DLD1 (cell line): ENCODE measurements at regions not wholly inside any gene's neighbourhood (a gene's known extent, or its start where the extent isn't known, plus 50 kb on each side); places are given as distances from the start of the nearest gene placed in this dataset.

ENCODE experiments used
- in situ Hi-C: cut with HindIII; loops from 2 replicates; pipeline ENCODE4 v1.10.0; 2017; ENCODE audit warnings: low sequenced_read_pairs

DNA sequence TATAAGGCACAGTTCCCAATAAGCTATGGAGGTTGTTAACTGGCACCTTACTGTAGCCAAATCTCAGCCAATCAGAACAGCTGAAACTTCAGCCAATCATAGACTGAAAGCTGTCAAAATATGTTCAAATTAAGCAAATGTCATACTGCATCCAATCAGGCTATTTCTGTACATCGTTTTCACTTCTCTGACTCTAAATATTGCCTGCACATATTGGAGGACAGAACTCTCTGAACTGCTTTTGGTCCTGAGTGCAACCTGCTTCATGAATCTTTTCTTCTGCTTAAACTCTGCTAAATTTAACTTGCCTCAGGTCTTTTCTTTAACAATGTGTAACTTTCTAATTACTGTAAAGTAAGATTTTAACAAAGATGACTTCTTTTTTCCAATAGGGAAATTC is 1198.9 kb upstream of the PCDH7 start:
- in situ Hi-C loops = no loop called here

GRCh38 chr4:29536745-29537144 is 1183.4 kb upstream of the PCDH7 start:
- in situ Hi-C loops = no loop called here

DNA sequence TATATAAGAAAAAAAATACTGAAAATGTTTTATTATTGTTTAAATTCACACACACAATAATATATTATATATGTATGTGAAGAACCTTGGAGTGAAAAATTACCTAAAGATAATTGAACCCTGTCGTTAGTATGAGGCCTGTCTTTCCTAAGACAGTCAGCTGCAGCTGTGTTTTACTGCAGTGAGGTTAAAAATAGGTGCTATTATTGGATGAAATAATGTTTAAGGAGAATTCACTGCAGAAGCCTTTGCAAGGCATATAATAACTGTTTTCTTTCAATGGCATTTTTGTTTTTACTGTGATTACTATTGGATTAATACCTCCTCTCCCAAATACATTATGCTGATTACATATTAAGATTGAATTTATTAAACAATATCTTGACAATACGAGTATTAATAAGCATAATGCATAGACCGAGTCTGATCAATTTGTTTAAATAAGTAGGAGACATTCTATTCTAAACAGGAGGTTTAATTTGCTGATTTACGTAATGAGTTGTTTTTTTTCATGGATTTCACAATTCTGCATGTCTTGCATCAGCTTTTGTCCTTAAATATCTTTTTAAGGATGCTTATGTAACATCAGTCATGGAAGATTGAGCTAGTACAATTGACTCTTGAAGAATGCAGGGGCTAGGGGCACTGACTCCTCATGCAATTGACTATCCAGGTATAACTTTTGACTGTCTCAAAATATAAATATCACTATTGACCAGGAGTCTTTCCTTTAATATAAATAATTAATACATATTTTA is 1181.1 kb upstream of the PCDH7 start:
- in situ Hi-C loops = no loop called here

GRCh38 chr4:29540439-29541102 is 1179.6 kb upstream of the PCDH7 start:
- in situ Hi-C loops = no loop called here

GRCh38 chr4:29541757-29542156 is 1178.4 kb upstream of the PCDH7 start:
- in situ Hi-C loops = no loop called here

- in situ Hi-C loops = no loop called here
These were observed 1170.8 kb upstream of the PCDH7 start for GRCh38 chr4:29549342-29549741.

DNA sequence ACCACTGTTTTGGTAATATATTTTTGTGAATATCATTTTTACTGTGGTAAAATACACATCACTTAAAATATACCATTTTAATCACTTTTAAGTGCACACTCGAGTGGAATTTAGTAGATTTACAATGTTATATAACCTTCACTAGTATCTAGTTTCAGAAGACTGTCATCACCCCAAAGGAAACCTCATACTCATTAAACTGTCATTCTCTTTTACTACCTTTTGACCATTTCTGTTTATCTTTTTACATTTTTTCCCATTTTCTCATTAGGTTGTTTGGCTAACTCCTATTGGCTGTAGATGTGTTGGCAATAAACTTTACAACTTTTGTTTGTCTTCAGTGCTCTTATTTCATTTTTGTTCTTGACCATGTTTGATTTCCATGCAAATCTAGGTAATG is 1168.3 kb upstream of the PCDH7 start:
- in situ Hi-C loops = no loop called here

DNA sequence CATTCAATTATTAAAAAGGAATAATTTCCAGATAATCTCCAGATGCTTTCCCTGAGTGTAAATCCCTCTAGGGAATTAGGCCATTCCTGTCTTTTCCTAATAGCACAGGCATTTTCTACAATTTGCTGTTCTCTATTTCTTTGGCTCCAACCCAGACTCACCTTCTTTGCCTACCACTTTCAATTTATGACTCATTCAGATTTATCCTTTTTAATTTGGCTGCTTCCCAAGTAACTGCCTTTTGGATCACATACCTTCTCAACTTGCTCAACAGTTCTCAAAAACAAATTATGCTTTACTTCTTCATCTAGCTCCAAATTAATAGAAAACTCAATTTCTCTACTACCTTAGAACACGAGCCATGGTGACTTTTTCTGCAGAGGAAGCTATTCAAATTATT is 1166.3 kb upstream of the PCDH7 start:
- in situ Hi-C loops = no loop called here

DNA sequence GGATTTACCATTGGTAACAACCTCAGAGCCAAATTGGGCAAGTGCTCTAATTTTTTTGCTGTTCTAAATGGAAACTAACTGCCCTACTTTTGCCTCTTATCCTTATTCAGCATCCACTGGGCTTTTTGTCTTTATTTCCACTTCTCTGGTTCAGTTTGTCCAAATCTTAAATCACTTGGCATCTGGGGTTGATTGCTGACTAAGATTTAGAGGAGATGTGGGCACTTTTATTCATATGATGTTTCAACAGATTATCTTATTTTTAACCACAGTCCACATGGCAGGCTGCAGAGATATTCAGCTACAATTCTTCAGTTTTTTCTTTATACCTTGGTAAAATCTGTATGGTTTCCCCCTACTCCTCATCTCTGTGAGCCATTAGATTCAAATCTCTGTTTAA is 1161.4 kb upstream of the PCDH7 start:
- in situ Hi-C loops = no loop called here

DNA sequence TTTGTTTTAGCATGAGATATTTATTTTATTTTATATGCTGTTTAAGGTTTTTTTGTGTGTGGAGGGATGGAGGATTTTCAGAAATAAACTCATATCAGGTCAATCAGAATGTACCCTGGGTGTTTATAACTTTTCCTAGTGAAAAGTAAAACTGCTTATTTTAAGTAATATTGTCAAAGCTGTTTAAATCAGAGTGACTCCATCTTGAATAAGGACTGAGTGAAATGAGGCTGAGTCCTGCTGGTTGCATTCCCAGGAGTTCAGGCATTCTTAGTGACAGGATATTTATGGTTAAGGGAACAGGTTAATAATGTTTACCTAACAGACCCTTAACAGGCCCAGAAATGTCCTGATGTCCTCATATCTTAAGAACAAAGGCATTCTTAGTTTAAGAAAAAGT is 1160.9 kb upstream of the PCDH7 start:
- in situ Hi-C loops = no loop called here

GRCh38 chr4:29560452-29560851 is 1159.7 kb upstream of the PCDH7 start:
- in situ Hi-C loops = no loop called here

- in situ Hi-C loops = no loop called here
These were observed 1154.9 kb upstream of the PCDH7 start for GRCh38 chr4:29565256-29565655.

DNA sequence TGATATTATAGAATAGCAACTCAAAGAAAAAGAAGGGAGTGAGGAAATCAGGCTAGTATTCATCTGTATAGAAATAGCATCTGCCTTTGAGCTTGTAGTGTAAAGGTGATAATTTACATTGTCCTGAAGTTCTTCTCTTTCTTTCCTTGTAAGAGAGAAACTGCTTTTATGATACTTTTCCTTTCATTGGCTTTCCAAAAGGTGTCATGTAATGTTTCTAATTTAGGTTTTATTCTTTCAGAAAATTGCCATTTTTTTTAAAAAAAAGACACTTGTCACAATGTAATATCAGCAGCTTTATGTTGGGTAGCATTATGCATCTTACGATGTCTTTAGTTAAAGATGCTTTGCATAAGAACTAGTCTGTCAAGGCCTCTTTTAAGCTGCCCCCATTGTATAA is 1153.8 kb upstream of the PCDH7 start:
- in situ Hi-C loops = no loop called here

DNA sequence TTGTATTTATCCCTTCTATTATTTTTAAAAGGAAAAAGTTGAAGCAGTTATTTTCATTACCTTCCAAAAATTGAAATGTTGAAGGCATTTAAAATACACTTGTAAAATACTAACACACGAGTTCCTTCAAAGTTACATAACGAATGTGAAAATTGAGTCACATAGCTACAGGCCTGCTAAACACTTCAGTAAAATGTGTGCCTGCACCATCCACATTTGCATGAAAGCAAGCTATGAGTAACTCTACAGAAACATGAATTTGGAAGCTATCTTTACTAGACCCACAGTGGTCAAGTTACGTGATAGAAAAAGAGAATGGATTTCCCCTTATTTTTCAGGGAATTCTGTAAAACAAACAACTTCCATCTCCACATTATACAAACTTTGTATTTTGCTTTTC is 1148.8 kb upstream of the PCDH7 start:
- in situ Hi-C loops = no loop called here

GRCh38 chr4:29578329-29578728 is 1141.8 kb upstream of the PCDH7 start:
- in situ Hi-C loops = no loop called here

DNA sequence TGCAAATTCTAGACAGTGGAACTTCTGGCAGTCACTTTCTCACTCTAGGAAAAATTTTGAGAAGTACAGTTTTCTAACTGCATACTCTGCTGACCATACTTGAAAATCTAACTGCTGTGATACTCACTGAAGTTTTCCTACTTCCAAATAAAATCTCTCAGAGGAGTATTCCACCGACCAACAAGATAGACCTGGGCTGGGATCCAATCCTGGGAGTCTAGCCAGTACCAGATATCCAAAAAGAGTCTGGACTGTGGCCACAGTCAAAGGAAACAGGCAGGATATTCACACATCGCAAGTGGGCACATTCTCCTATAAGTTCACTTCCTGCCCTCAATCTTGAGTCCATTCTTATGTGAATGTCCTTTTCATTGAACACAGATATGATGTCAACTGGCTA is 1138.7 kb upstream of the PCDH7 start:
- in situ Hi-C loops = no loop called here

DNA sequence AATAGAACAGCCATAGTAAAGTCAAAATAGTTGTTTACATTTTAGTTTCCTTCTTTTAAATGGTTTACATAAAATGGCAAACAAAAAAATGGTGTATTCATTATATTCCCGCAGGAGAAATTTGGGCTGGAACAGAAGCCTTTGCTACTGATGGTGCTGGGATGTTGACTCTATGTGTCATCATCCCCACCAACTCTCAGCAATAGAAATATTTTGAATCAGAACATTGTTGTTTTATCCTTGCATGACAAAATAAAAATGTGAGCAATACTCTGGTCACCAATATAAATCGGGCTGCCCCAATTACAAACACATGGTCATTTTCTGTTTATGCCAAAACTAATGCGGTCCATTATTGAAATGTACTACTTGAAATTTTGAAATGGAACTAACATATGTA is 1131.6 kb upstream of the PCDH7 start:
- in situ Hi-C loops = no loop called here

GRCh38 chr4:29596228-29596627 is 1123.9 kb upstream of the PCDH7 start:
- in situ Hi-C loops = no loop called here

- in situ Hi-C loops = no loop called here
These were observed 1101.0 kb upstream of the PCDH7 start for GRCh38 chr4:29619168-29619567.

DNA sequence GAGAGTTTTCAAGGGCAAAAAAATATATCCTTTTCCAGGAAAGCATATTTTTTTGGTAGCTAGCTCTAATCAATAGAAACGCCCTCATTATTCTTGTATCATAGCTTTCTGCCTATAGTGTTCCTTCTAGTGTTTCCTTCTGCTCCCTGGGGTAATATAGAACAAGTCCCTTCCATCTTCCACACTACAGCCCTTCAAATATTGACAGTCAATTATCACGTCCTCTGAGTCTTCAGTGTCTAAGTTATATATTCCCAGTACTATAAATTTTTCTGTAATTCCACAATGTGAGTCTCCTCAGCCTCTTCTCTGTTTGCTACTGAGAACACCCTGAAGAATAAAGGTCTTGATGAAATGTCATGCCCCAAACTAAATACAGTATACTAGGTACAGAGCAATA is 1088.0 kb upstream of the PCDH7 start:
- in situ Hi-C loops = no loop called here

- in situ Hi-C loops = no loop called here
These were observed 1083.2 kb upstream of the PCDH7 start for GRCh38 chr4:29636961-29637360.

DNA sequence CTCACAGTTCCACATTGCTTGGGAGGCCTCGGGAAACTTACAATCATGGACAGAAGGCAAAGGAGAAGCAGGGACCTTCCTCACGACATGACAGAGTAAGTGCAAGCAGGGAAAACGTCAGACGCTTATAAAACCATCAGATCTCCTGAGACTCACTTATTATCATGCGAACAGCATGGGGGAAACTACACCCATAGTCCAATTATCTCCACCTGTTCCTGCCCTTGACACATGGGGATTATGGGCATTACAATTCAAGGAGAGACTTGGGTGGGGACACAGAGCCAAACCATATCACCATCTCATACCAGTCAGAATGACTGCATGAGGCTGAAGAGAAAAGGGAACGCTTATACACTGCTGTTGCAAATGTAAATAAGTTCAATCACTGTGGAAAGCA is 1066.9 kb upstream of the PCDH7 start:
- in situ Hi-C loops = no loop called here

DNA sequence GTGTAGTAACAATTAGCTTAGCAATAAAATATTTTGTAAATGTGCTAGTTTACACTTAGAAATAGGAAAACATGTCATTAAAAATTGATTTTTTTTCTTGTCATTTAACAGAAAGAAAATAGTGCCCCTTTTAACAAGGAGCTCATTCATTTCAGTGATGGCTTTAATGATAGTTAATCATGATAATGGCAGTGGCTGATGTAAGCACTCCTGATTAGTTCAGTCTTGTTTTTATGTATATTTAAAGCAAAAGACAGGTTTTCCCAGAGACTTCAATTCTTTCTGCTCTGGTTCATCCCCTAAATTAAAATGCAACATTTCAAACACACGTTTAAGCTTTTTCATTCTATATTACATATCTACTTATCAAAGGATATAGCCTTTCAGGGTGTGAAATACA is 1039.5 kb upstream of the PCDH7 start:
- in situ Hi-C loops = no loop called here
